Activated B cell treated with CpG ODN at 0.5 μM for 24 hours (primary cell): ENCODE measurements at regions not wholly inside any gene's neighbourhood (a gene's known extent, or its start where the extent isn't known, plus 50 kb on each side); places are given as distances from the start of the nearest gene placed in this dataset.

Experiments used
- ATAC-seq: fragments of 200-7000 bp; cut with Tn5 transposase; one replicate; pipeline ENCODE4 v1.10.0; 2021; ENCODE audit warnings: low read depth, mild to moderate bottlenecking, moderate library complexity
- CTCF ChIA-PET: fragments of 350-600 bp; sonication (Branson Sonifier 250); formaldehyde crosslinking; loops from one replicate; lab custom pipeline; 2021; ENCODE audit warnings: antibody characterized with exemption; lab: Charles Lee
- POLR2A ChIA-PET: fragments of 350-600 bp; sonication (Branson Sonifier 250); formaldehyde crosslinking; loops from one replicate; lab custom pipeline; 2021; ENCODE audit warnings: antibody characterized with exemption; lab: Charles Lee
- DNase-seq: peaks from one replicate; pipeline ENCODE4 v3.0.0; 2022
- H3K27ac Mint-ChIP-seq: one replicate; pipeline ENCODE4 v1.8.0; 2020; ENCODE audit warnings: mixed read lengths
- H3K27me3 Mint-ChIP-seq: one replicate; pipeline ENCODE4 v1.8.0; 2021; ENCODE audit warnings: mixed read lengths
- H3K36me3 Mint-ChIP-seq: one replicate; pipeline ENCODE4 v1.8.0; 2021; ENCODE audit warnings: low read depth, mixed read lengths
- H3K4me1 Mint-ChIP-seq: one replicate; pipeline ENCODE4 v1.8.0; 2021; ENCODE audit warnings: mixed read lengths
- H3K4me3 Mint-ChIP-seq: one replicate; pipeline ENCODE4 v1.8.0; 2020; ENCODE audit warnings: mild to moderate bottlenecking, mixed read lengths
- H3K9me3 Mint-ChIP-seq: one replicate; pipeline ENCODE4 v1.8.0; 2020; ENCODE audit warnings: mixed read lengths
- CTCF ChIP-seq: fragments of 200-600 bp; IDR thresholded peaks from one replicate; pipeline ENCODE4 v1.8.0; 2022; ENCODE audit warnings: antibody characterized with exemption, mild to moderate bottlenecking
- intact Hi-C: fragments of 100-400 bp; cut with micrococcal nuclease; formaldehyde crosslinking; loops from one replicate; pipeline ENCODE4 v1.15.1; 2024

- POLR2A ChIA-PET, result no interaction called here
- no peak for DNase-seq
- no peak overlapping the region for H3K4me3 Mint-ChIP-seq
- CTCF ChIA-PET, result no interaction called here
- no peaks in the 10 kb centered on the region for H3K36me3 Mint-ChIP-seq
- no peaks in the 10 kb centered on the region for H3K4me1 Mint-ChIP-seq
- H3K27ac Mint-ChIP-seq, result no peak overlapping the region
- no peak for ATAC-seq
- H3K27me3 Mint-ChIP-seq, result no peaks in the 10 kb centered on the region
- intact Hi-C loops, result no loop called here
- H3K9me3 Mint-ChIP-seq, result no peaks in the 10 kb centered on the region
- no peak for TF ChIP-seq CTCF
These were observed 133.2 kb upstream of the SOX9 start for GRCh38 chr17:71987634-71988033.

GRCh38 chr17:71989117-71989516 is 131.7 kb upstream of the SOX9 start:
- no peak for ATAC-seq
- Mint-ChIP-seq H3K27me3 (no peaks in the 10 kb centered on the region), H3K27ac (no peak overlapping the region), H3K4me3 (no peak overlapping the region), H3K36me3 (no peaks in the 10 kb centered on the region), H3K4me1 (no peaks in the 10 kb centered on the region), H3K9me3 (no peaks in the 10 kb centered on the region)
- no peak for TF ChIP-seq CTCF
- intact Hi-C loops, result no loop called here
- ChIA-PET POLR2A (no interaction called here), CTCF (no interaction called here)
- no peak for DNase-seq

GRCh38 chr17:71993363-71993762 is 127.5 kb upstream of the SOX9 start:
- Mint-ChIP-seq H3K4me3 (no peak overlapping the region), H3K27ac (no peak overlapping the region), H3K4me1 (no peaks in the 10 kb centered on the region), H3K36me3 (no peaks in the 10 kb centered on the region), H3K27me3 (no peaks in the 10 kb centered on the region), H3K9me3 (peaks cover 2% of the 10 kb centered on the region)
- ChIA-PET POLR2A (no interaction called here), CTCF (no interaction called here)
- DNase-seq, result no peak
- no peak for ATAC-seq
- intact Hi-C loops, result no loop called here
- TF ChIP-seq CTCF, result no peak

GRCh38 chr17:71995590-71995989 is 125.2 kb upstream of the SOX9 start:
- Mint-ChIP-seq H3K27ac (no peak overlapping the region), H3K27me3 (no peaks in the 10 kb centered on the region), H3K4me3 (no peak overlapping the region), H3K36me3 (no peaks in the 10 kb centered on the region), H3K4me1 (no peaks in the 10 kb centered on the region), H3K9me3 (peaks cover 2% of the 10 kb centered on the region)
- CTCF ChIA-PET, result no interaction called here
- no peak for TF ChIP-seq CTCF
- intact Hi-C loops, result no loop called here
- ATAC-seq (no peak), DNase-seq (no peak)
- POLR2A ChIA-PET, result no interaction called here

- Mint-ChIP-seq H3K27ac (no peak overlapping the region), H3K4me3 (no peak overlapping the region)
- intact Hi-C loops, result no loop called here
These were observed 116.8 kb upstream of the SOX9 start for GRCh38 chr17:72004011-72004427.

More at GRCh38 chr17:72004011-72004427, 116.8 kb upstream of the SOX9 start:
- no peaks in the 10 kb centered on the region for H3K36me3 Mint-ChIP-seq
- TF ChIP-seq CTCF, result no peak
- DNase-seq (no peak), ATAC-seq (no peak)
- no peaks in the 10 kb centered on the region for H3K27me3 Mint-ChIP-seq
- ChIA-PET POLR2A (no interaction called here), CTCF (no interaction called here)
- no peaks in the 10 kb centered on the region for H3K4me1 Mint-ChIP-seq
- no peaks in the 10 kb centered on the region for H3K9me3 Mint-ChIP-seq
